GM21367 (cell line): ENCODE measurements at regions not wholly inside any gene's neighbourhood (a gene's known extent, or its start where the extent isn't known, plus 50 kb on each side); places are given as distances from the start of the nearest gene placed in this dataset.
"Not testable (repeated sequence)": the region's sequence is repeated elsewhere in the genome, so short reads cannot be mapped to it uniquely, and the experiment has no call there.

ENCODE experiments used
- ATAC-seq: cut with Tn5 transposase; IDR thresholded peaks from one replicate; pipeline ENCODE4 v1.9.1; 2021; ENCODE audit not compliant: unreplicated experiment

GRCh38 chr9:3660936-3661335, 135.1 kb upstream of the RFX3 start:
- ATAC-seq, result no peak

DNA sequence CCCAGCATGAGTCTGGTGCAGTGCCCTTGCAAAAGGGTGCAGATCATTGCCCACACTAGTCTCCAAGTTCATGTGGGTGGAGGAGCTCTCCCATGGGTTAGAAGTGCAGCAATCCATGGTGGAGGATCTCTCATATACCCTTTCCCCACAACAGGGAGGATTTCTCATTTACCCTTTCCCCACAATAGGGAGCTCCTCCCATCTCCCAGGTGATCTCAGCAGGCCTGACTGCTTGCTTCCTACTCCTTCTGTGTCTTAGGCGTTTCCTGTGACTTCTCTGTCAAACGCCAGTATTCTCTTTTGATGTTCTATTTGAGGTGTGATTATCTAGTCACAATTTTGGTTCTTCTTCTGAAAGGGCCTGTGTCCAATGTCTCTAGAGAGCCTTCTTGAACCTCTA, 133.8 kb upstream of the RFX3 start:
- ATAC-seq, result no peak

DNA sequence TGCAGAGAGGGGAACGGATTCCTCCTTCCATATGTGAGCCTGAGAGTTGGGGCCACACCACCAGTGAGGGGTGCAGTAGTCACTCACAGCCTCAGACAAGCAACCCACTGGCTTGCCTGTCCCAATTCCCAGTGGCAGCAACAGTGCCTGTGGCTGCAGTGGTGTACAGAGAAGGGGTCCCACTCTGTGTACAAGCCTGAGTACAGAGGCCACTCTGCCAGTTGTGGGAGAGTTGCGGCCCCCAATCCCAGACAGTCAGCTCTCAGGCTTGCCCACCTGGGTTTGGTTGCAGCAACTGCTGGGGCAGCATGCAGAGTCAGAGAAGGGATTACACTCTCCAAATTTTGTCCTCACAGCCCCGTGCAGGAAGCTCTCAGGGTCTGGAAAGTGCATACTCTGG, 133.2 kb upstream of the RFX3 start:
- ATAC-seq, result no peak

- ATAC-seq, result no peak
Measured at GRCh38 chr9:3656224-3656623, 130.4 kb upstream of the RFX3 start.

- ATAC-seq, result no peak
Measured at GRCh38 chr9:3650994-3651622, 125.3 kb upstream of the RFX3 start.

DNA sequence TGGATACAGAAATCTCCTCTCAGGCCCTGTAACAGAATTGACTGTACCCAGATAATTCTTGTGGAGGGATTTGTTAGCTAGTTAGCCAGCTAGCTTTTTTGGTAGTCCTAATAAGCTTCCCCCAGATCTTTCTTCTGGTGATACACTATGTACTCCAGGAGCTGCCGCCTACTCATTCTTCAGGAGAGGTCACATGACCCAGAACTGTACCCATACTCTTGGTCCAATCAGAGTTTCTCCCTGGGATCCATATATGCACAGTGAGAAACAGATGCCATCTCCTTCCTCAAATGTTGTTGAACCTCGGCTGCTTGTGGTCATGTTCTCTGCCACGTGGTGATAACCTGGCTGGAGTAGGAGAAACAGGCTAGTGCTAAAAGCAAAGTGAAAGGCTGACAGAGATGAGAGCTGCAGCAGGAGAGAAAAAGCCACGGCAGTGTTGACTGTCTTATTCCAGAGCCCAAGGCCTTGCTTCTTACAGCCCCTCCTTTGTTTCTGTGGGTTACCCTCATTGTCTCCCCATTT, 123.0 kb upstream of the RFX3 start:
- no peak for ATAC-seq

GRCh38 chr9:3648266-3648665, 122.5 kb upstream of the RFX3 start:
- no peak for ATAC-seq

DNA sequence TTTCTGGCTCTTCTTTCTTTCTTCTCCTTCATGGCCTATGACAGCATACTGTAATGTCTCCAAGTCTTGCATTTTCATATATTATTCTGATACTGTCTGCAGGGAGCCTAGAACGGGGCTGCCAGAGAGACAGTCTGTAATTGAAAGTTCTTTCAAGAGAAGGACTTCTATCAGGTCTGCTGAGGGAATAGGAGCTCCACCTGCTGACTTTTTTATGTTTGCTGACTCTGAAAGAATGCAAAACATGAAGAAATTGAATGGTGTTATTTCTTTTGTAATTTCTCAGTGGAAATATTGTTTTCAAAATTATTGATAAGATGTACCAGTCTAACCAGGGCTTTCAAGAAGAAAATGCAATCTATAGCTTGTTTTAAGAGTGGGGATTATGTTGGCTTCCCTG, 121.9 kb upstream of the RFX3 start:
- no peak for ATAC-seq

DNA sequence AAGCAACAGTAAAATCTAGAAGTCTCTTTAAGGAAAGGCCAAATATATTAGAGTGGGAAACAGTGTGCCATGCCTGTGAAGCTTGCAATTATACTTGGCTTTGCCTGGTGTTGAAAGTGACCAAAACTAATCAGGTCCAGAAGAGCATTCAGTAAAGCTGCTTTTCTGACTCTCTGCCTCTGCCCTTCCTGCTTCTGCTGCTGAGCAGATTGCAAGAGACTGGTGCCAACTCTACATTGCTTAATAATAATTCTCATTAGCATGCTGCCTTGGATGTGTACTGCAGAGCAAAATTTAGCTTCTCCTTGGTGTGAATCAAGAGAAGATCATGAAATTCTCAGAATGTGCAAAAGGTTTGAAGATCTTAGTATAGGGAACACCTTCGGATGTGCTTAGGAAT, 120.4 kb upstream of the RFX3 start:
- ATAC-seq, result no peak

- not testable (repeated sequence) for ATAC-seq
Measured at GRCh38 chr9:3642075-3642474, 116.3 kb upstream of the RFX3 start.

DNA sequence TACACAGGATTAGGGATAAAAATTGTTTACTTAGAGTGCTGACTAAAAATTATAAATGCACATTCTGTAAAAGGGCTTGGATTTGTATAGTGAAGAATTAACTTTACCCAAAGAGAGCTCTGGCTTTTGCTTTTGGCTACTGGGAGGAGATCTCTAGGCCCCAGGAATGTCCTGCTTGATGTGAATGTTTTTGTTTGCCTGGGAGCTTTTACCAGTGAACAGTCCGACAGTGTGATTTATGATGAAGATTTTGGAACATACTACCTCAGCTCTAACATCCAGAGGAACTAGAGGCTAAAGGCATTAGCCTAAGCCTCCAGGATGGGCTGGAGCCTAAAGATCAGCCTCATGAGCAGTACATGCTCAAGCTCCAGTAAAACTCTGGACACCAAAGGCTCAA, 103.7 kb upstream of the RFX3 start:
- no peak for ATAC-seq

- ATAC-seq, result no peak
Measured at GRCh38 chr9:3628239-3628638, 102.4 kb upstream of the RFX3 start.

DNA sequence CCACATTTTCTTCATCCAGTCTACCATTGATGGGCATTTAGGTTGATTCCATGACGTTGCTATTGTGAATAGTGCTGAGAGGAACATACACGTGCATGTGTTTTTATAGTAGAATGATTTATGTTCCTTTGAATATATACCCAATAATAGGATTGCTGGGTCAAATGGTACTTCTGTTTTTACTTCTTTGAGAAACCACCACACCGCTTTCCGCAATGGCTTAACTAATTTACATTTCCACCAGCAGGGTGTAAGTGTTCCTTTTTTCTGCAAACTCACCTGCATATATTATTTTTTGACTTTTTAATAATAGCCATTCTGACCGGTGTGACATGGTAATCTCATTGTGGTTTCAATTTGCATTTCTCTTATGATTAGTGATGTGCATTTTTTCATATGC, 82.2 kb upstream of the RFX3 start:
- peak; percentile 78 for ATAC-seq

- no peak for ATAC-seq
Measured at GRCh38 chr9:3600672-3601071, 74.9 kb upstream of the RFX3 start.

- ATAC-seq, result no peak
Measured at GRCh38 chr9:3597792-3598191, 72.0 kb upstream of the RFX3 start.

GRCh38 chr9:3586066-3586465, 60.3 kb upstream of the RFX3 start:
- no peak for ATAC-seq

GRCh38 chr9:3585606-3586005, 59.8 kb upstream of the RFX3 start:
- ATAC-seq, result no peak

DNA sequence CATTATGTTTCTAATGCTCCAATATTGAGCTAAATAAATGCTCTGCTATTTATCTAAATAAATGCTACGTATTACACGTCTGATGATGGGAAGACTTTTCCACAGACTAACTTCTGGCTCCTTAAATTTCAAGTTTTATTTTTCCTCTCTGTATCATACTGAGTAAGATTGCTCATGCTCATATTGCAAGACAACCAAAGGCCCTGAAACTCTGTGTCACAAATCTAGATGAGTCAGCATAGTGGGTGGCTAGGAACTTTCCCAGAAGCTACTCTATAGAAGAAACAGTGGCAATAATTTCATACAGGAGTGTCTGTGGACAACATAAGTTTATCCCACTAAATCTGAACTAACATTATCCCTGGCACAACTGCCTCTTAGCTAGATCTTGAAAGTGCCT, 53.0 kb upstream of the RFX3 start:
- no peak for ATAC-seq

- no peak for ATAC-seq
Measured at GRCh38 chr9:3576328-3576727, 50.5 kb upstream of the RFX3 start.

DNA sequence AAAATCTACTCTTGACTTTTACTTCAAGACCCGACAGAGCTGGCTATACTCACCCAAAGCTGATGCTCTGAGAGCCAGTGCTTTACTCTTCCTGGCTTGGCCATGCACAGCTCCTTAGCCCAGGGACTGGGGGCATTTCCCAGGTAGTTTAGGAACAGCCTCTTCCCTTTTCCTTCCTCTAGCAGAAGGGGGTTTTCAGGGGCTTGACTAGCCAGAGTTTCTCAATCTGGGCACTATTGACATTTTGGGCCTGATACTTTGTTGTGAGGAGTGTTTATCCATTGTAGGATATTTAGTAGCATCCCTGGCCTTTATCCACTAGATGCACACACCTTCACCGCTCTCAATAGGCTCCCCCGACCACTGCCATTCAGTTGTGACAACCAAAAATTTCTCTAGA, 50.0 kb upstream of the RFX3 start:
- ATAC-seq, result no peak
